ENCODE measurements at regions not wholly inside any gene's neighbourhood (a gene's known extent, or its start where the extent isn't known, plus 50 kb on each side); places are given as distances from the start of the nearest gene placed in this dataset.
A peak's percentile ranks its signal among the peaks of the same experiment; 100 is the strongest.

GRCh38 chr1:217336724-217337123 lies 294.2 kb downstream of the GPATCH2 start:
- no peak for TF ChIP-seq CTCF (IDR thresholded peaks at IDR 0.05; ENCODE audit: low read length, missing control alignments)
- DNase-seq (ENCODE audit: low read depth) = no peak
- H3K4me3 ChIP-seq (replicated peaks; ENCODE audit: low read depth, low read length) = no peak overlapping the region

- no peak overlapping the region for H3K4me3 ChIP-seq (replicated peaks; ENCODE audit: low read depth, low read length)
- TF ChIP-seq CTCF (IDR thresholded peaks at IDR 0.05; ENCODE audit: low read length, missing control alignments) = peak; percentile 77
- peak; percentile 32 for DNase-seq (ENCODE audit: low read depth)
Measured at GRCh38 chr1:217333939-217334338, 297.0 kb downstream of the GPATCH2 start.

- H3K4me3 ChIP-seq (replicated peaks; ENCODE audit: low read depth, low read length) = no peak overlapping the region
- no peak for TF ChIP-seq CTCF (IDR thresholded peaks at IDR 0.05; ENCODE audit: low read length, missing control alignments)
- peak; percentile 12 for DNase-seq (ENCODE audit: low read depth)
Measured at GRCh38 chr1:217332431-217333065, 298.3 kb downstream of the GPATCH2 start.

GRCh38 chr1:217331698-217332097 lies 299.2 kb downstream of the GPATCH2 start:
- no peak for DNase-seq (ENCODE audit: low read depth)
- no peak overlapping the region for H3K4me3 ChIP-seq (replicated peaks; ENCODE audit: low read depth, low read length)
- no peak for TF ChIP-seq CTCF (IDR thresholded peaks at IDR 0.05; ENCODE audit: low read length, missing control alignments)

GRCh38 chr1:217327901-217328300 lies 303.0 kb downstream of the GPATCH2 start:
- DNase-seq (ENCODE audit: low read depth) = no peak
- no peak for TF ChIP-seq CTCF (IDR thresholded peaks at IDR 0.05; ENCODE audit: low read length, missing control alignments)
- no peak overlapping the region for H3K4me3 ChIP-seq (replicated peaks; ENCODE audit: low read depth, low read length)

- DNase-seq (ENCODE audit: low read depth) = no peak
- no peak overlapping the region for H3K4me3 ChIP-seq (replicated peaks; ENCODE audit: low read depth, low read length)
- TF ChIP-seq CTCF (IDR thresholded peaks at IDR 0.05; ENCODE audit: low read length, missing control alignments) = no peak
Measured at GRCh38 chr1:217322834-217323233, 308.1 kb downstream of the GPATCH2 start.

GRCh38 chr1:217315346-217315745 lies 315.5 kb downstream of the GPATCH2 start:
- DNase-seq (ENCODE audit: low read depth) = peak; percentile 25
- no peak overlapping the region for H3K4me3 ChIP-seq (replicated peaks; ENCODE audit: low read depth, low read length)
- TF ChIP-seq CTCF (IDR thresholded peaks at IDR 0.05; ENCODE audit: low read length, missing control alignments) = no peak

All from fibroblast of pulmonary artery (primary cell).